ENCODE measurements at regions not wholly inside any gene's neighbourhood (a gene's known extent, or its start where the extent isn't known, plus 50 kb on each side); places are given as distances from the start of the nearest gene placed in this dataset.

DNA sequence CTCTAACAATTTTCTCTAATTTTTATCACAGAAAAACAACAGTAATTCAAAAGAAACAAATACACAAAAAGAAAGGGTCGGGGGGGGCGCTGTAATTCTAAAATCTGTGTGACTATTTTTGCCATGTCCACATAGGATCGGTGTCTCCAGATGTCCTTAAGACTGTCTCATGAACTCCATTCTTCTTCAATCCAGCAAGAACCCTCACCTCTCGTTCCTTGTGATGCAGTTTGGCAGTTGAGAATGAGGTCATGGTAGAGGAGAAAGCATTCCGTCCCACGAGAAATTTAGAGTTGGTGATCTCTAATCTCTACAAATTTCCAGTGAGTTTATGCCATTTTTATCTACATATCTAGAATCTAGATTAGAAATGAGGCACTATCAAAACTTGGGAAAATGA, 394.7 kb downstream of the TFEC start:
- no peaks in the 10 kb centered on the region for H3K79me2 ChIP-seq (ENCODE audit: control insufficient read depth, insufficient read depth, low read length, poor library complexity)
- no peaks in the 10 kb centered on the region for H3K9me3 ChIP-seq (ENCODE audit: insufficient read depth, low read depth, low read length)
- no peak overlapping the region for H4K91ac ChIP-seq (ENCODE audit: low read depth, low read length)
- H3K4me3 ChIP-seq (ENCODE audit: low read depth, low read length) = no peak overlapping the region
- no peak overlapping the region for H2BK12ac ChIP-seq (ENCODE audit: low read length)
- no peak overlapping the region for H4K8ac ChIP-seq (ENCODE audit: low read depth, low read length)
- no CpG with 5 or more reads among the region's 6 CpGs for WGBS (ENCODE audit: extremely low coverage, insufficient coverage, insufficient read length)
- H2AK5ac ChIP-seq (ENCODE audit: low read length) = no peak overlapping the region
- no peak overlapping the region for H2BK5ac ChIP-seq (ENCODE audit: low read depth, low read length, poor library complexity)
- H3K23ac ChIP-seq (ENCODE audit: low read length) = no peak overlapping the region
- DNase-seq = no peak
- H3K79me1 ChIP-seq (ENCODE audit: low read length) = no peaks in the 10 kb centered on the region
- no peak overlapping the region for H3K14ac ChIP-seq (ENCODE audit: low read length)
- no peak overlapping the region for H3K4ac ChIP-seq (ENCODE audit: low read depth, low read length)
- peaks cover 0 to 2% of the 10 kb centered on the region in 2 experiments for H3K4me1 ChIP-seq (ENCODE audit: control insufficient read depth in 1 of 2, insufficient read depth in 2 of 2, low read length in 2 of 2)
- no peak overlapping the region for H3K18ac ChIP-seq (ENCODE audit: low read length)
- H2AFZ ChIP-seq (ENCODE audit: insufficient read depth, low read length, poor library complexity) = no peak overlapping the region
- no peak overlapping the region for H3K27ac ChIP-seq (ENCODE audit: low read depth, low read length)
- no peaks in the 10 kb centered on the region for H3K36me3 ChIP-seq (ENCODE audit: control insufficient read depth in 1 of 2, insufficient read depth in 2 of 2, low read length in 2 of 2)
- no peak overlapping the region for H4K12ac ChIP-seq (ENCODE audit: low read depth, low read length)
- H2BK120ac ChIP-seq (ENCODE audit: insufficient read depth, low read length, poor library complexity) = no peak overlapping the region
- H3K9ac ChIP-seq (ENCODE audit: low read length) = no peak overlapping the region
- no peaks in the 10 kb centered on the region for H3K27me3 ChIP-seq (ENCODE audit: insufficient read depth, low read length)
- H3K4me2 ChIP-seq (ENCODE audit: low read length) = no peak overlapping the region

DNA sequence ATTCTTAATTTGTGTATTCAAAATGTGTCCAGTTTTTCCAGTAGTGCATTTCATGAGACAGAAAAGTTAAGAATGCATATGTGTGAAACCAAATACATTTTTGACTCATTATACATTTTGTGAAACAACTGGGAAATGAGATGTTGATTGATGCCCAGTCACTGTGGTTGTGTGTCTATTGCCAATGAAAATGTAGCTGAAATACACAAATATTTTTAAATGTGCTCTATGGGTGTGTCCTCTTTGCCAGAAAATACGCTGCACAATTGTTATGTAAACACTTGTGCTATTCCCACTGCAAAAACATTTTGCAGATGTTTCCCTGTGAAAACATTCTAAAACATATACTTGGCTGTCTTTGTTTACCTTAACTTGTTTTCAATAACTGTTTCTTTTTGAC, 395.2 kb downstream of the TFEC start:
- no peak overlapping the region for H2BK12ac ChIP-seq (ENCODE audit: low read length)
- no peaks in the 10 kb centered on the region for H3K36me3 ChIP-seq (ENCODE audit: control insufficient read depth in 1 of 2, insufficient read depth in 2 of 2, low read length in 2 of 2)
- H3K79me1 ChIP-seq (ENCODE audit: low read length) = no peaks in the 10 kb centered on the region
- no peak overlapping the region for H3K18ac ChIP-seq (ENCODE audit: low read length)
- no peaks in the 10 kb centered on the region for H3K9me3 ChIP-seq (ENCODE audit: insufficient read depth, low read depth, low read length)
- no CpG with 5 or more reads among the region's 1 CpG for WGBS (ENCODE audit: extremely low coverage, insufficient coverage, insufficient read length)
- H3K27ac ChIP-seq (ENCODE audit: low read depth, low read length) = no peak overlapping the region
- no peaks in the 10 kb centered on the region for H3K27me3 ChIP-seq (ENCODE audit: insufficient read depth, low read length)
- H3K4me2 ChIP-seq (ENCODE audit: low read length) = no peak overlapping the region
- no peak overlapping the region for H2BK120ac ChIP-seq (ENCODE audit: insufficient read depth, low read length, poor library complexity)
- H4K8ac ChIP-seq (ENCODE audit: low read depth, low read length) = no peak overlapping the region
- H3K9ac ChIP-seq (ENCODE audit: low read length) = no peak overlapping the region
- H3K14ac ChIP-seq (ENCODE audit: low read length) = no peak overlapping the region
- no peak for DNase-seq
- H3K4me3 ChIP-seq (ENCODE audit: low read depth, low read length) = no peak overlapping the region
- H2AFZ ChIP-seq (ENCODE audit: insufficient read depth, low read length, poor library complexity) = no peak overlapping the region
- no peak overlapping the region for H4K91ac ChIP-seq (ENCODE audit: low read depth, low read length)
- H3K4me1 ChIP-seq (ENCODE audit: control insufficient read depth in 1 of 2, insufficient read depth in 2 of 2, low read length in 2 of 2) = peaks cover 0 to 2% of the 10 kb centered on the region in 2 experiments
- H2AK5ac ChIP-seq (ENCODE audit: low read length) = no peak overlapping the region
- H3K4ac ChIP-seq (ENCODE audit: low read depth, low read length) = no peak overlapping the region
- no peak overlapping the region for H2BK5ac ChIP-seq (ENCODE audit: low read depth, low read length, poor library complexity)
- H3K23ac ChIP-seq (ENCODE audit: low read length) = no peak overlapping the region
- H4K12ac ChIP-seq (ENCODE audit: low read depth, low read length) = no peak overlapping the region
- H3K79me2 ChIP-seq (ENCODE audit: control insufficient read depth, insufficient read depth, low read length, poor library complexity) = no peaks in the 10 kb centered on the region

DNA sequence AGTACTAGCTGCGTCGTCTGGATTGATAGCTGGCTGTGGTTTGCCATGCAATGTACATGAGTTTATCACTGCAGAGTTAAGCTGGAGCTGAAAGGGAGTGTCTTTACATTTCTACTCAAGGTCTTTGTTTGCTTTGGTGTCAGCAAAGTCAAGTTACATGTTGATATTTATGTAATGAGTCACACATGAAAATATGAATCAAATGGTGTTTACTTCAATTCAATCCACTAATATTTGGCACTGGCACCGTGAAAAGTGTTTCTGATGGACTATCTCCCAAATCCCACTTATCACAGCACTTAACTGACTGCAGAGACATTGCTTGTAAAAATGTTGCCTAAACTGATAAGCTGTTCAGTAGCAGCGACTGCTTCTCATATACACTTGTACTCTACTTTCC, 395.9 kb downstream of the TFEC start:
- Histone ChIP-seq H3K14ac (ENCODE audit: low read length) (no peak overlapping the region), H3K23ac (ENCODE audit: low read length) (no peak overlapping the region), H2BK5ac (ENCODE audit: low read depth, low read length, poor library complexity) (no peak overlapping the region), H3K36me3 (ENCODE audit: control insufficient read depth in 1 of 2, insufficient read depth in 2 of 2, low read length in 2 of 2) (no peaks in the 10 kb centered on the region), H4K12ac (ENCODE audit: low read depth, low read length) (no peak overlapping the region), H3K18ac (ENCODE audit: low read length) (no peak overlapping the region), H3K4me1 (ENCODE audit: control insufficient read depth in 1 of 2, insufficient read depth in 2 of 2, low read length in 2 of 2) (peaks cover 0 to 2% of the 10 kb centered on the region in 2 experiments), H4K8ac (ENCODE audit: low read depth, low read length) (no peak overlapping the region), H2AK5ac (ENCODE audit: low read length) (no peak overlapping the region), H3K27me3 (ENCODE audit: insufficient read depth, low read length) (no peaks in the 10 kb centered on the region), H2BK120ac (ENCODE audit: insufficient read depth, low read length, poor library complexity) (no peak overlapping the region), H3K4ac (ENCODE audit: low read depth, low read length) (no peak overlapping the region), H3K79me1 (ENCODE audit: low read length) (no peaks in the 10 kb centered on the region), H2BK12ac (ENCODE audit: low read length) (no peak overlapping the region), H4K91ac (ENCODE audit: low read depth, low read length) (no peak overlapping the region), H2AFZ (ENCODE audit: insufficient read depth, low read length, poor library complexity) (no peak overlapping the region), H3K9me3 (ENCODE audit: insufficient read depth, low read depth, low read length) (no peaks in the 10 kb centered on the region), H3K27ac (ENCODE audit: low read depth, low read length) (no peak overlapping the region), H3K4me3 (ENCODE audit: low read depth, low read length) (no peak overlapping the region), H3K4me2 (ENCODE audit: low read length) (no peak overlapping the region), H3K9ac (ENCODE audit: low read length) (no peak overlapping the region), H3K79me2 (ENCODE audit: control insufficient read depth, insufficient read depth, low read length, poor library complexity) (no peaks in the 10 kb centered on the region)
- no CpG with 5 or more reads among the region's 4 CpGs for WGBS (ENCODE audit: extremely low coverage, insufficient coverage, insufficient read length)
- no peak for DNase-seq

DNA sequence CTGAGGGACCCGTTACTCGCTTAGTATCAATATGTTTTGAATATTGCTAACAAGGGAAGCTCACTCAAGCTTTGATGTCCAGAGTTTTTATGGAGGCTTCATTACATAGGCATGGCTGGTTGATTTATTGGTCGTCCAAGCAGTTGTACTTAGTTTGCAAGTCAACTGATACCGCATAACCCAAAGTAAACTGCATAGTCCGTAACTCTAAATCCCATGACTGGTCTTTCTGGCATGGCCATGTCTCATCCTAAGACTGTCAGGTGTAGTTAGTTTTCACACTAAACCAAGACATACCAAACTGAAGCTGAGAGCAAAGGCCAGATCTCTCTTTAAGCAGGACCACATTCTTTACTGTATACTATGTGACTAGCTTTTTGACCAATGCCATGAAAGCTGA, 397.9 kb downstream of the TFEC start:
- no peak overlapping the region for H4K91ac ChIP-seq (ENCODE audit: low read depth, low read length)
- H3K79me2 ChIP-seq (ENCODE audit: control insufficient read depth, insufficient read depth, low read length, poor library complexity) = no peaks in the 10 kb centered on the region
- no peak overlapping the region for H3K14ac ChIP-seq (ENCODE audit: low read length)
- H4K12ac ChIP-seq (ENCODE audit: low read depth, low read length) = no peak overlapping the region
- no peak overlapping the region for H2BK12ac ChIP-seq (ENCODE audit: low read length)
- H2BK120ac ChIP-seq (ENCODE audit: insufficient read depth, low read length, poor library complexity) = no peak overlapping the region
- no peak for DNase-seq
- H2AFZ ChIP-seq (ENCODE audit: insufficient read depth, low read length, poor library complexity) = no peak overlapping the region
- no peak overlapping the region for H2AK5ac ChIP-seq (ENCODE audit: low read length)
- H3K36me3 ChIP-seq (ENCODE audit: control insufficient read depth in 1 of 2, insufficient read depth in 2 of 2, low read length in 2 of 2) = no peaks in the 10 kb centered on the region
- H2BK5ac ChIP-seq (ENCODE audit: low read depth, low read length, poor library complexity) = no peak overlapping the region
- H3K9me3 ChIP-seq (ENCODE audit: insufficient read depth, low read depth, low read length) = no peaks in the 10 kb centered on the region
- H3K9ac ChIP-seq (ENCODE audit: low read length) = no peak overlapping the region
- H3K18ac ChIP-seq (ENCODE audit: low read length) = no peak overlapping the region
- H3K79me1 ChIP-seq (ENCODE audit: low read length) = no peaks in the 10 kb centered on the region
- H4K8ac ChIP-seq (ENCODE audit: low read depth, low read length) = no peak overlapping the region
- no CpG with 5 or more reads among the region's 5 CpGs for WGBS (ENCODE audit: extremely low coverage, insufficient coverage, insufficient read length)
- no peak overlapping the region for H3K23ac ChIP-seq (ENCODE audit: low read length)
- no peak overlapping the region for H3K4me2 ChIP-seq (ENCODE audit: low read length)
- no peaks in the 10 kb centered on the region for H3K27me3 ChIP-seq (ENCODE audit: insufficient read depth, low read length)
- no peak overlapping the region for H3K27ac ChIP-seq (ENCODE audit: low read depth, low read length)
- H3K4me1 ChIP-seq (ENCODE audit: control insufficient read depth in 1 of 2, insufficient read depth in 2 of 2, low read length in 2 of 2) = peaks cover 0 to 2% of the 10 kb centered on the region in 2 experiments
- H3K4ac ChIP-seq (ENCODE audit: low read depth, low read length) = no peak overlapping the region
- H3K4me3 ChIP-seq (ENCODE audit: low read depth, low read length) = no peak overlapping the region

Measured in trophoblast cell (in vitro differentiated cells and primary cell).